ENCODE measurements at regions not wholly inside any gene's neighbourhood (a gene's known extent, or its start where the extent isn't known, plus 50 kb on each side); places are given as distances from the start of the nearest gene placed in this dataset.

- TF ChIP-seq EZH2 (IDR thresholded peaks at IDR 0.05; ENCODE audit: borderline replicate concordance, low read length), result no peak
- TF ChIP-seq CTCF (conservative IDR thresholded peaks at IDR 0.05 in 1 of 2, IDR thresholded peaks at IDR 0.05 in 1 of 2; ENCODE audit: extremely low read depth in 1 of 2, insufficient read depth in 1 of 2, low read depth in 1 of 2, low read length in 2 of 2), result no peak
Observed at GRCh38 chr9:136606687-136607333, 55.9 kb upstream of the EGFL7 start.
